HuH-7 (cell line): ENCODE measurements at regions not wholly inside any gene's neighbourhood (a gene's known extent, or its start where the extent isn't known, plus 50 kb on each side); places are given as distances from the start of the nearest gene placed in this dataset.

Source experiments
- DNase-seq: peaks from one replicate; pipeline ENCODE4 v3.0.0; 2011; ENCODE audit warnings: low spot score

GRCh38 chr7:54622696-54623309, 80.6 kb downstream of the VSTM2A start:
- no peak for DNase-seq
